ENCODE measurements at regions not wholly inside any gene's neighbourhood (a gene's known extent, or its start where the extent isn't known, plus 50 kb on each side); places are given as distances from the start of the nearest gene placed in this dataset.

DNA sequence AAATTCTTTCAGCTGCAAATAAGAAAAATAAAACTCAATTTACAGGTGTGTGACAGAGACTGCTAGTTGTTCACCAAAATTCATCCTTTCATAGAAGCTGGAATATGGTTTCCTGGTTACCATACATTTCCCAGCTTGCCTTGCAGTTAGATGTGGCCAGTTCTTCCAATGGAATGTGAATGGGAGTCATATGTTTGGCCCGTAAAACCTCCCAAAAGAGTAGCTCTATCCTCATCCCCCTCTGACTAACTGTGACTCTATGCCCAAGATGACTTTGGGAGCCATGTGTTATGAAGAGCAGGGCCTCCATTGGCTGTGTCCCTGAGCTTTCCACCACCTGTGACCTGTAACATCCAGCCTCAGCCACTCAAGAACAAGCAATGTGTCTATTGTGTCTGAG is 90.6 kb upstream of the NGF start:
- TF ChIP-seq CTCF (IDR thresholded peaks at IDR 0.05) = no peak
- TF ChIP-seq POLR2A (IDR thresholded peaks at IDR 0.05) = no peak
- no peak for TF ChIP-seq EP300 (IDR thresholded peaks at IDR 0.05)
